ENCODE measurements at regions not wholly inside any gene's neighbourhood (a gene's known extent, or its start where the extent isn't known, plus 50 kb on each side); places are given as distances from the start of the nearest gene placed in this dataset.
"Not testable (repeated sequence)": the region's sequence is repeated elsewhere in the genome, so short reads cannot be mapped to it uniquely, and the experiment has no call there.

DNA sequence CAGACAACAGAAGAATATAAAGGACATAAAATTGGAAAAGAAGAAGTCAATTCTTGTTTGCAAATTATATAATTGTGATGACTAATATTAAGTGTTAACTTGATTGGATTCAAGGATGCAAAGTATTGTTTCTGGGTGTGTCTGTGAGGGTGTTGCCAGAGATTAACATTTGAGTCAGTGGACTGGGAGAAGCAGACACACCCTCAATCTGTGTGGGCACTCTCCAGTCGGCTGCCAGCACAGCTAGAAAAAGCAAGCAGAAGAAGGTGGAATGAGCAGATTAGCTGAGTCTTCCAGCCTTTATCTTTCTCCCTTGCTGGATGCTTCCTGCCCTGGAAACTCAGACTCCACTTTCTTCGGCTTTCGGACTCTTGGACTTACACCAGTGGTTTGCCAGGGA is 51.7 kb downstream of the UBE2NL start:
- DNase-seq (ENCODE audit: low read depth in 2 of 2): no peak

GRCh38 chrX:143940119-143940518 is 56.2 kb downstream of the UBE2NL start:
- no peak for DNase-seq (ENCODE audit: low read depth in 2 of 2)

- DNase-seq (ENCODE audit: low read depth in 2 of 2): no peak
Observed at GRCh38 chrX:143945171-143945570, 61.3 kb downstream of the UBE2NL start.

DNA sequence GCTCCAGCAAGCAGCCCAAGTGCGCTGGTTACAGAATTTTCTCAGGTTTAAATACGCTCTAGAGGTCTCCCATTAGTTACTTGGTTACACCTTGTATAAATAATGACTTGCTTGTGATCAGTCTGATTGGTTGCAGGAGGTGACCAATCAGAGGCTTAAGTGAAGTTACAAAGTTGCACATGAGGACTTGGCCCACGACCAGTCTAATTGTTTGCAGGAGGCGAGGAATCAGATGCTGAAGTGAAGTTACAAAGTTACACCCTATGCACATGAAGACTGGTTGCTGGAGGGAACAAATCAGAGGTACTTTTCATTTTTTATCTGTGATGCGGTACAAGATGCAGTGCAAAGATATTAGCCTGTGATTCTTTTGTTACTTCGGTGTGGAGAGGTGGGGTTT is 80.7 kb downstream of the UBE2NL start:
- no peak for DNase-seq (ENCODE audit: low read depth in 2 of 2)

- no peak for DNase-seq (ENCODE audit: low read depth in 2 of 2)
Observed at GRCh38 chrX:143988356-143988755, 104.5 kb downstream of the UBE2NL start.

DNA sequence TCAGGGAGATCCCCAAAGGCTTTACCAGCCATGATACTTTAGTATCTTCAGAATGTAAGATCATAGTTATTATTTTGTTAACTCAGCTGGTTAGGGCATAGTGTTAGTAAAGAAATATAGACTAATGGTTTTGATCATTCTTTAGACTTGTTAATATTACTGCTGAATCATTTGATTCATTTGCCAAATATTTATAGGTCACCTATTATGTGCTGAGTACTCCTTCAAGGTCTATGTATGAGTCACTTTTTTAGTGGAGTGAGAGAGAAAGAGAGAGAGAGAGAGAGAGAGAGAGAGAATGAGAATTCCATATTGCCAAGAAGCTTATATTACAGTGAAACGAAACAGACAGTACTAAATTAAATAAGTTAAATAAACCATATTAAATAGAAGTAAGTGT is 110.3 kb downstream of the UBE2NL start:
- no peak for DNase-seq (ENCODE audit: low read depth in 2 of 2)

- no peak for DNase-seq (ENCODE audit: low read depth in 2 of 2)
Observed at GRCh38 chrX:143998261-143998660, 114.4 kb downstream of the UBE2NL start.

- no peak for DNase-seq (ENCODE audit: low read depth in 2 of 2)
Observed at GRCh38 chrX:144006811-144007210, 122.9 kb downstream of the UBE2NL start.

DNA sequence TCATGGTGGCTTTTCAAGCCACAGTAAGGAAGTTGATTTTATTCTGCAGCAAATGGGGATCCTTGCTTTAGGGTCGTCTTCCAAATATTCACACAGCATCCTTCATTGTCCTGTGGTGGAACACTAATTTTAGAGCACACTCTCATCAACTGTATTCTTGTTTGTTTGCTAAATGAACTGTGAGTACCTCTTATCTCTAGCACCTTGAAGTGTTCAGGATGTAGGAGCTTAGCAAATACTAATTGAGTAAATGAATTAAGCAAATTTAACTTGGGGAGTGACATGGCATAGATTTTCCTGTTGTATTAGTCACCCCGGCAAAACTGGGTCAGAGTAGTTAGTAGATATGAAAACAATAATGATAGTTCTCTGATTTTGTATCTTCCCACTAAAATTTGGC is 156.9 kb downstream of the UBE2NL start:
- DNase-seq (ENCODE audit: low read depth in 2 of 2): no peak

GRCh38 chrX:144042271-144042670 is 158.4 kb downstream of the UBE2NL start:
- no peak for DNase-seq (ENCODE audit: low read depth in 2 of 2)

GRCh38 chrX:144075432-144075831 is 191.6 kb downstream of the UBE2NL start:
- DNase-seq (ENCODE audit: low read depth in 2 of 2): no peak

DNA sequence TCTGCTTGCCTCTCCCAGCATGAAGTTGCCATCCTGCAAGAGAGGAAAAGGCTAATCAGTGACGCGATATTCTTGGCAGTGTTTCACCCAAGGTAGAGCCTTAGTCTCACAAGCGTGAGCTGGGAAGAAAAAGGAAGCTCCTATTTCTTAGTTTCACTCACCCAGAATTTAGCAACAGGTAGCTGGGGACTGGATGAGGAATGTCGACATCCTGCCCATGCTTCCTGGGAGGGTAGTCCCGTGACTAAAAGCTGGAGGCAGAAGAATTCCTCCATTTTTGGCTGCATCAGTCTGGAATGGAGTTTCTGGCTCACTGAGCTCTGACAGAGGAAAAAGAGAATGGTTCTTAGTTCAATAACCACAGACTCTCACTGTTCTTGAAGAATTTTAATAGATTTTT is 198.4 kb downstream of the UBE2NL start:
- DNase-seq (ENCODE audit: low read depth in 2 of 2): not testable (repeated sequence)

DNA sequence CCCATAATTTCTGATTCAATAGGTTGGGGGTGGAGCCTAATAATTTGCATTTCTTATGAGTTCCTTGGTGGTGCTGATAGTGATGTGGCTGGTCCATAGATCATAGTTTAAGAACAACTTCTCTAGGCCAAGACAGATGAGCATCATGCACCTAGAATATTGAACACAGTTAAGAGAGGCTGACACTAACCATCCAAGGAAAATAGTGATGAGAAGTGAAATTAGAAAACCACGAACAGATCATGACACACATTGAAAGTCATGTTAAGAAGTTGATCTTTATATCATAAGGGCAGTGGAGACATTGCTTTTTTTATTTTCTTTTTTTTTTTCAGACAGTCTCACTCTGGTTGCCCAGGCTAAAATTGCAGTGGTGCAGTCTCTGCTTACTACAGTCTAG is 205.8 kb downstream of the UBE2NL start:
- DNase-seq (ENCODE audit: low read depth in 2 of 2): not testable (repeated sequence)

GRCh38 chrX:144092116-144092515 is 208.2 kb downstream of the UBE2NL start:
- DNase-seq (ENCODE audit: low read depth in 2 of 2): not testable (repeated sequence)

GRCh38 chrX:144119490-144119889 is 235.6 kb downstream of the UBE2NL start:
- DNase-seq (ENCODE audit: low read depth in 2 of 2): not testable (repeated sequence)

DNA sequence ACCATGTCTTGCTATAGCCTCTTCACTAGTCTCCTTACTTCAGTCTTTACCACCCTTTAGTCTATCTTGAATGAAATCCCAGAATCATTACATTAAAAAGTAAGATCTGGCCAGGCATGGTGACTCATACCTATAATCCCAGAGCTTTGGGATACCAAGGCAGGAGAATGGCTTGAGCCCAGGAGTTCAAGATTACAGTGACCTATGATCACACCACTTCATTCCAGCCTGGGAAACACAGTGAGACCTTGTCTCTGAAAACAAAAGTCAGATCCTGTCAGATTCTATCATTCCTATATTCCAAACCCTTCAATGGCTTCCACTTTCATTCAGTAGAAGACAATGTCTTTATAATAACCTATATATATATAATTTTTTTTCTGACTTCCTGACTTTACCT is 237.7 kb downstream of the UBE2NL start:
- DNase-seq (ENCODE audit: low read depth in 2 of 2): not testable (repeated sequence)

GRCh38 chrX:144127570-144128169 is 243.8 kb downstream of the UBE2NL start:
- DNase-seq (ENCODE audit: low read depth in 2 of 2): not testable (repeated sequence)

GRCh38 chrX:144129511-144129910 is 245.6 kb downstream of the UBE2NL start:
- DNase-seq (ENCODE audit: low read depth in 2 of 2): not testable (repeated sequence)

DNA sequence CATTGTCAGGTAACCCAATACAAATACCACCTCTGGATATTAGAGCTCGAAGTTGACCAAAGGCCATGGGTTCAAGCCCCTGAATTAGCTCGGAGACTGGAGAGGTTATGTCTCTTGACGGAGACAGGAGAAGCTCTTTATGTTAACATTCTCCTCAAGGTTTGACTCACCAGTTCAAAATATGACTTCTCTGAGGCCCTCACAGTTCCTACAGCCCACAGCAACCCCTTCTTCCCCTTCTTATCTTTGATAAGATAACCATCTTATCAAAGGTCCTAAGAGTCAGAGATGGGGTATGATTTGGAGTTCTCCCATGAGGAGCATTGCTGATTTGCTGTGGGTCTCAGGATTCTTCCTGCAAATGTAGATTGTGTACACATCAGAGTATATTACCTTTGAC is 246.6 kb downstream of the UBE2NL start:
- DNase-seq (ENCODE audit: low read depth in 2 of 2): not testable (repeated sequence)

GRCh38 chrX:144131080-144131479 is 247.2 kb downstream of the UBE2NL start:
- not testable (repeated sequence) for DNase-seq (ENCODE audit: low read depth in 2 of 2)

DNA sequence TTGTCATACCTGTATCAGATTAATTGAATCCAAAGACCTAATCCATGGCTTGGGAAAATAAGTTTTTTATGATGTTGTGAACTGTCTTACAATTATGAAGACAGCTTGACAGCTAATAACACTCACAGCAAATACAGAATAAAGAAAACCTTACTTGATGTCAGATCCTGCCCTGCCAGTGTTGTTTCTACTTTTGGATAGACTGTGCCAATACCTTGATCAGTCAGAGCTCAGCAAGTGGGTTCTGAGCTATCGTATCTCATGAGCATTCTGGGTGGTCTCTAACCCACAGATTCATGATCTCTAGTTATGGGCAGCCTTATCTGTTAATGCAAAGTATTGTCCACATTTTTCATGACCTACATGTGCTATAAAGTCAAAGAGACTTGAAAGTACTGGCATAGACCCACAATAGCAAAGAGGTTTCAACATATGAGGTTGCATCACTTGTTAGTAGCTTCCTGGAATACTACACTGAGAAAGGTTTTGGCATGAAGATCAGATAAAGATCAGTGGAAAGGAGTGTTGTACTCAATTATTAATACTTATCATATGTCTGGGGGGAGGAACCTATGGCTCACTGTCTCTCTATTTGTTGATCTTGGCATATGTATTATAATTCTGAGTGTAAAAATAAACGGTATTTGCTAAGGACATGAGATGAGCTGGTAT is 250.7 kb downstream of the UBE2NL start:
- not testable (repeated sequence) for DNase-seq (ENCODE audit: low read depth in 2 of 2)

- DNase-seq (ENCODE audit: low read depth in 2 of 2): not testable (repeated sequence)
Observed at GRCh38 chrX:144154474-144154873, 270.6 kb downstream of the UBE2NL start.

GRCh38 chrX:144185197-144185596 is 301.3 kb downstream of the UBE2NL start:
- DNase-seq (ENCODE audit: low read depth in 2 of 2): not testable (repeated sequence)

DNA sequence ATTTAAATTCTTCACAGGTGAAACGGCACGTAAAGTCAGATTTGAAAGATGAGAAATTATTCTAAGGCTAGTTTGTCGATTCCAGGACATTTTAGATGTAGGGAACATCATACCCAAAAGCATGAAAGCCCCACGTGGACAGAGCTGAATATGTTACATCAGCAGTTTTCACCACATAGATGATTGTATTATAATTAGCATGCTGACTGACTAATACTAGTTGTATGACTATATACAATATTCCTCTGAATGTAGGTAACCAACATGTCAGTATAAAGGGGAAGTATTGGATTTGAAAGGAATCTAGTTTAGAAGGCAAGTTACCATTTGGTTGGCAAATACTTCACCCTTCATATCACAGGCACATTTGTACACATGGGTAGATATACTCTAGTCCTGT is 304.6 kb downstream of the UBE2NL start:
- DNase-seq (ENCODE audit: low read depth in 2 of 2): not testable (repeated sequence)
